NCI-H1105 treated with DMSO at 0.1 percent for 48 hours (cell line): ENCODE measurements at regions not wholly inside any gene's neighbourhood (a gene's known extent, or its start where the extent isn't known, plus 50 kb on each side); places are given as distances from the start of the nearest gene placed in this dataset.
"Not testable (repeated sequence)": the region's sequence is repeated elsewhere in the genome, so short reads cannot be mapped to it uniquely, and the experiment has no call there.

Source experiments
- DNase-seq: peaks from one replicate; lab custom pipeline; 2025; lab: John Stamatoyannopoulos, UW

GRCh38 chr22:22193923-22194322, 50.7 kb upstream of the VPREB1 start:
- DNase-seq, result no peak

GRCh38 chr22:22193462-22193861, 51.1 kb upstream of the VPREB1 start:
- DNase-seq, result not testable (repeated sequence)

GRCh38 chr22:22193006-22193405, 51.6 kb upstream of the VPREB1 start:
- not testable (repeated sequence) for DNase-seq

- not testable (repeated sequence) for DNase-seq
Measured at GRCh38 chr22:22189796-22190195, 54.8 kb upstream of the VPREB1 start.

GRCh38 chr22:22187863-22188262, 56.7 kb upstream of the VPREB1 start:
- DNase-seq, result not testable (repeated sequence)

- no peak for DNase-seq
Measured at GRCh38 chr22:22187299-22187698, 57.3 kb upstream of the VPREB1 start.

- DNase-seq, result no peak
Measured at GRCh38 chr22:22185844-22186499, 58.6 kb upstream of the VPREB1 start.

- DNase-seq, result no peak
Measured at GRCh38 chr22:22185217-22185616, 59.4 kb upstream of the VPREB1 start.

GRCh38 chr22:22184277-22184807, 60.2 kb upstream of the VPREB1 start:
- no peak for DNase-seq

- DNase-seq, result no peak
Measured at GRCh38 chr22:22182990-22183264, 61.7 kb upstream of the VPREB1 start.

GRCh38 chr22:22182218-22182989, 62.2 kb upstream of the VPREB1 start:
- no peak for DNase-seq

GRCh38 chr22:22181341-22181850, 63.2 kb upstream of the VPREB1 start:
- DNase-seq, result no peak

- no peak for DNase-seq
Measured at GRCh38 chr22:22180738-22181285, 63.8 kb upstream of the VPREB1 start.

GRCh38 chr22:22179858-22180257, 64.7 kb upstream of the VPREB1 start:
- no peak for DNase-seq

GRCh38 chr22:22178992-22179391, 65.6 kb upstream of the VPREB1 start:
- DNase-seq, result no peak

- no peak for DNase-seq
Measured at GRCh38 chr22:22178355-22178965, 66.1 kb upstream of the VPREB1 start.

GRCh38 chr22:22176929-22177616, 67.5 kb upstream of the VPREB1 start:
- no peak for DNase-seq

- not testable (repeated sequence) for DNase-seq
Measured at GRCh38 chr22:22172896-22173628, 71.5 kb upstream of the VPREB1 start.

- no peak for DNase-seq
Measured at GRCh38 chr22:22171357-22172218, 73.0 kb upstream of the VPREB1 start.

- no peak for DNase-seq
Measured at GRCh38 chr22:22169923-22170322, 74.7 kb upstream of the VPREB1 start.
